ENCODE measurements at regions not wholly inside any gene's neighbourhood (a gene's known extent, or its start where the extent isn't known, plus 50 kb on each side); places are given as distances from the start of the nearest gene placed in this dataset.

DNA sequence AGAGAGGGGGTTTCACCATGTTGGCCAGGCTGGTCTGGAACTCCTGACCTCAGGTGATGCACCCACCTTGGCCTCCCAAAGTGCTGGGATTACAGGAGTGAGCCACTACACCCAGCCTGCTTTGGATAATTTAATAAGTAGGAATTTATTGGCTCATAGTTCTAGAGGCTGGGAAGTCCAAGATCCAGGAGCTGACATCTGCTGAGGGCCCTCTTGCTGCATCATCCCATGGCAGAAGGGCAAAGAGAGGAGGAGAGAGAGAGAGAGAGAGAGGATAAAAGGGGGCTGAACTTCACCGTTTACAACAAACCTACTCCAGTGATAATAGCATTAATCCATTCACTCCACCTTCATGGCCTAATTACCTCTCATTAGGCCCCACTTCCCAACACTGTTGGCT lies 62.0 kb upstream of the HES1 start:
- DNase-seq: no peak

DNA sequence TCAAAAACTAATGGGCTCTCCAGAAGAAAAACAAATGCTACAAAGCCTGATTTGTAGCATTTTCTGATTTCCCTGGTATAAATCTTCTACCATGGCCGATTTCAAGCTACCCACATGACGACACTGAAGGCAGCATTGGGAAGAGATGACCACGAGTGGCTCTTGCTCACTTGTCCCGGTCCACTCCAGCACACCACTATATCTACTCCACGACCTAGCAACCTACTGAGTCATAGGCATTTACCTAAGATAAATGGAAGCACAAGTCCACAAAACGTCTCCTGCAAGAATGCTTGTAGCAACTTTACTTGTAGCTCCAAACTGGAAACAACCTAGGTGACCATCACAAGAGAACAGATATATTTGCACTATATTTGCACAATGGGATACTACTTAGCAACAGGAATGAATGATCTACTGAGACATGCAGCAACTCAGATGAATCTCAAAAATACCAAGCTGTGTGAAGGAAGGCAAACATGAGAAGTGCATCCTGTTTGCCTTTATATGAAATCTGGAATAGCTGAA lies 60.8 kb upstream of the HES1 start:
- DNase-seq: no peak

DNA sequence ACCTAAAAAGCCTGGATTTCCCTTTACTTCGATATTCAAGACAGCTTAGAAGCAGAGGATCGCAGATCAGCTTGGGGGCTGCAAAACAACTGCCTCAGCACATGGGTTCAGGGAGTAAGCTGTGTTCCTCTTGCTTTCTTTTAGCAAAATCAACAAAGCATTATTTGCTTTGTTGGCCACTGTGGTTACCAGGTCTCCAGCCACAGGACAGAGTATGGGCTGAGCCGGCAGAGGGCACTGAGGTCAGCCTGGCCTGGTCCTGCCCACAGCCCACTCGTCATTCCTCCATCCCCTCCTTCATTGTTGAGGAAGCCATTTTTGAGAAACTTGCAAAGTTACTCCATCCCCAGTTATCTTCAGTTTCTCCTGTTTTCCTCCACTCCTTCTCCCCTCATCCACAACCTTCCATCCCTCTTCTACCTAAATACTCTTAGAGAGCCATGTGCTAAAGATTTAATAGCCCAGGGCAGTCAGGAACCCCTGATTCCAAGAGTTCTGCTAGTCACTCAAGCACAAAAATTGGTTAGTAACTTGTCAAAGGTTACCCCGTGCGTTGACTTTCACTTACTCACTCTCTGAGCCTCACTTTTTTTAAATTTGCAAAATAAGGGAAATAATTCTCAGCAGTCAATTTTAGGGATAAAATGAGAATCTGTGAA lies 60.0 kb upstream of the HES1 start:
- no peak for DNase-seq

DNA sequence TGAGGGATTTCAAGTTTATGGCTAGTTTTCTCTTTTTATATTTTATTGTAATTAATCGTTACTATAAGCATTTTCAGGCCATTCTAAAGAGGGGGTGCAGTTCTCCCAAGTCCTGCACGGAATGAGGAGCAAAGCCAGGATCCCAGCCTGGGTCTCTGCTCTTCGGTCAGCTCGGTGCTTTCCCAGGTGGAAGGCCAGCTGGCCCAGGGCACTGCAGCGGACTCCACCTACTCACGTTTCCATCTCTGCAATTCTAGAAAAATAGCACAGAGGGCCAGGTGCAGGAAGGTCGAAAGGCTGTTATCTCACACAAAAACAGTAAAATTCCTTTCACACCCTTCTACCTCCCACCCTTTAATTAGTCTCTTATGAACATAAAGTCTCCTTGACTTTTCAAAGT lies 59.5 kb upstream of the HES1 start:
- no peak for DNase-seq

DNA sequence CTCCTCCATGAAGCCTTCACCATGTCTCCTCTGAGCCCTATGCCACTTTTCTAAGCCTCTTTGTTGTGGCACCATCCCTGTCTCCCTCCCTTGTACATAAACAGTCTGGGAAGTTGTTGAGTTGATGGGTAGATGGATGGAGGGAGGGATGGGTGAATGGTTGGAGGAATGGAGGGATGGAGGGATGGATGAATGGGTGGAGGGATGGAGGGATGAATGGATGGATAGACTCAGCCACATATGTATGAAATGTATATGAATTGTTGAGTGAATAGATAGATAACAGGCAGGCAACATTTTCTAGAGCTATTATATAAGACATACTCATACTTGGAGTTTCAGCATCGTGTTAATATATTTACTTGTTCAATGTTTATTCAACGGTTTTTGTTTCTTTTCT lies 58.3 kb upstream of the HES1 start:
- no peak for DNase-seq

DNA sequence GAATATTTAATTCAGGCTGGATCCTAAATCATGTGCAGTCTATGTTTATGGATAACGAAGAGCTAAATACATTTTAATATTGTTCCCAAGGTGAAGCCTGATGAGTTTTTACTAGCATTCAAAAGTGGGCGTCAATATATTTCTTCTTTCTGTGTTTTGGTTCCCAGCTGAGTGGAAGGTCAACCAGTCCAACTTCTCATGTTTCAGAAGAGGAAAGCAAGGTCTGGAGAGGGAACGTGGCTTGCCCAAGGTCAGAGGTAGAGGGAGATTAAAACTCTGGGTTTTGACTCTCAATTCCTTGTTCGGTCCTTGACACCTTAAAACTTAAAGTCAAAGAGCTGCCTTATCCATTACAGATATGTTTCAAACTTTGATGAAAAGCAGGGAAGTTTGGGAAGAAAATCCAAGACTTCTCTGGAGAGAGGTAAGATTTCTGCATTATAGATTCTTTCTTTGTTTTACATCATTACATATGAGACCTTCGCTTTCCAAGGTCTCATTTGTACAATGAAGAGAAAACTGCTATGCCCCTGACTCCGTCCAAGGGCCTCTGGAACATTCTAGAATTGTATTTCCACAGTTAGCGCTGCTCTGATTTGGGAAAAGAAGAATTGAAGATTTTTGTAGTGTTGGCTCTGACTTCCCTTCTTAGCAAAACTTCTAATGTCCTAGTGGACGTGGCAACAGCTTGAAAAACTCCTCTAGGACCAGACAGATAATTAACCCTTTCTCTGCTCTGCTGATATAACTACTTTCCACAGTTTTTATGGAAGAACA lies 57.7 kb upstream of the HES1 start:
- no peak for DNase-seq

DNA sequence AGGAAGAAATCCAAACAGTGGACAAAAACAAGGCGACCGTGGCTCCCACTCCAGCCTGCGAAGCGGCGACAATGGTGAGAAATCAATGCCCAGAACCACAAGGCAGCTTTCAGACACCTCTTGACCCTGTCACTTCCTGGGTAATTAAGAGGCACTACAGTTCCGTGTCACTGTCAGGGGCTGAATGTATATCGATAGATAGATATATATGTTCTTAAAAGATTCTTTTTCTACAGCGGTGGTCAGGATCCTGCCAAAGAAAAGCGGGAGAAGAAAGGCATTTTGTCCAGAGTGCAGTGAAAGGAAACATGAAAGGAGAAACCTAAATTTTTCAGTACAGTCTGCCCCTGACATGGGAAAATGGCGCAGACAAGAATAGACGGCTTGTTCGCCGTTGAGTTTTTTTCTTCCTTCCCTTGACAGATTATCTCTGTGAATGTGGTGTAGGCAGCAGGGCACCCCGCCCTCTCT lies 56.2 kb upstream of the HES1 start:
- no peak for DNase-seq

DNA sequence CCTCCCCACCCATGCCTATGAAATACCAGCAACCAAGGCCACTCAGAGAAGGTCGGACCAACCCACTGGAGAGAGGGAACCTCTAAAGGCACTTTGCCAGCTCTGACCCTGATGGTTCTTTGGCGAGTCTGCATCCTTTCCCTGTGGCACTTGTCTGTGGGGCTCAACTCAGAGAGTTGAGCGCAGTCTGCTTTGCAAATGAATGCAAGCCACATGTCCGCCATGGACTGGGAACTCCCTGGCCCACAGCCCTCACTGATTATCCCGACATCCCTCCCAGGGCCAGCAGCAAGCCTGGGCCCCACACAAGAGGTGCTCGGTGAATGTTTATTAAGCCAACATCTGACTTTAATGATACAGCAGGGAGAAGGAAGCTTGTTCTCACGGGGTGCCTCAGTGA lies 55.5 kb upstream of the HES1 start:
- no peak for DNase-seq

DNA sequence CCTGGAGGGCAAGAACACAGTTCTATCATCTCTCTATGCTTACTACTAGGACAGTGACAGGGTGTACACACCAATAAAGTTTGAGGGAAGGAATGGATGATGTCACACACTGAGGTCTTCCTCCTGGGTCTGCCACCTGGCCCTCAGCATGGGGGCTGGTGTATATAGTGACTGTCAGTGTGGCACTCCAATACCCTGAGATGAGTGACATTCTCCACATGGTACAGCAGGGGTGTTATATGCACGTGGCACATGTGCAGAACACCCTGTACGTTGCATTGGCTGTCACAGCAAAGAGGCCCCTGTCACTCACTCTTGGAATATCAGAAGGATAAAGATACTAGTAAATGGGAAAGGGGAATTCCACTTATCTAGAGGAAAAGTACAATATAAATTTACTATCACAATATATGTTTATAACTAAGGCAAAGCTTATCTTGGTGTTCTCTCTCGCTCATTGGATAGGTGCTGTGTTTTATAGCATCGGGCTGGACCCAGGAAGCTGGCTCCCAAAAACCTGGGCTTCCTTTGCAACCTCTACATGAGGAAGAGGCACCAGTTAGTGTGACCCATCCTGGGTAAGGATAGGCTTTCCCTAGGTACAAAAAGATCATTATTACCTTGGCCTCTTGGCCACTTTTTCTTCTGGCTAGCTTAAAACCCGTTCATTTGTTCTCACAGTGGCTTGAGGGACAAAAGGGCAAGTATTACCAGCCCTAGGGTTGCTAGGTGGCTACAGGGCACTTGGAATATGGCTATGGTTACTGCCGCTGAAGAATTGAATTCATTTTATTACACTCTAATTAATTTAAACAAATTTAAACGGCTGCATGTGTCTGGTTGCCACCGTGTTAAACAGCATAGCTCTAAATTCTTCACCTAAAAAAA lies 54.8 kb upstream of the HES1 start:
- DNase-seq: no peak

DNA sequence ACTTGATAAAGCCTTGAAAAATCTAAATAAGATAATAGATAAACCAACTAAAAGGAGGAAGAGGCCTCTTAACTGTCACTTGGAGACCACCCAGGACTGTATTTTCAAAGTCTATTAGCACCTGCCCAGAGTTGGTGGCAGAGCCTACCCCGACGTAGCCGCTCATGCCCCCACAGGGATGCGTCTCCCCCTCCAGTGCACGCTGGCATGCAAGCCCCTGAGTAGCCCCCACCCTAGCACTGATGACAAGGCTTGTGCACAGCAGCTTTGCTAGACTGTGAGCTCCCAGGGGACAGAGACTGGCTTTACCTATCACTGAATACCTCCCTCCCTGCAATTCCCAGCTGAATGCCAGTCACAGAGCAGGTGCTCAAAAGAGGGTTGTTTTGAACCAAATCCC lies 54.1 kb upstream of the HES1 start:
- DNase-seq: no peak

DNA sequence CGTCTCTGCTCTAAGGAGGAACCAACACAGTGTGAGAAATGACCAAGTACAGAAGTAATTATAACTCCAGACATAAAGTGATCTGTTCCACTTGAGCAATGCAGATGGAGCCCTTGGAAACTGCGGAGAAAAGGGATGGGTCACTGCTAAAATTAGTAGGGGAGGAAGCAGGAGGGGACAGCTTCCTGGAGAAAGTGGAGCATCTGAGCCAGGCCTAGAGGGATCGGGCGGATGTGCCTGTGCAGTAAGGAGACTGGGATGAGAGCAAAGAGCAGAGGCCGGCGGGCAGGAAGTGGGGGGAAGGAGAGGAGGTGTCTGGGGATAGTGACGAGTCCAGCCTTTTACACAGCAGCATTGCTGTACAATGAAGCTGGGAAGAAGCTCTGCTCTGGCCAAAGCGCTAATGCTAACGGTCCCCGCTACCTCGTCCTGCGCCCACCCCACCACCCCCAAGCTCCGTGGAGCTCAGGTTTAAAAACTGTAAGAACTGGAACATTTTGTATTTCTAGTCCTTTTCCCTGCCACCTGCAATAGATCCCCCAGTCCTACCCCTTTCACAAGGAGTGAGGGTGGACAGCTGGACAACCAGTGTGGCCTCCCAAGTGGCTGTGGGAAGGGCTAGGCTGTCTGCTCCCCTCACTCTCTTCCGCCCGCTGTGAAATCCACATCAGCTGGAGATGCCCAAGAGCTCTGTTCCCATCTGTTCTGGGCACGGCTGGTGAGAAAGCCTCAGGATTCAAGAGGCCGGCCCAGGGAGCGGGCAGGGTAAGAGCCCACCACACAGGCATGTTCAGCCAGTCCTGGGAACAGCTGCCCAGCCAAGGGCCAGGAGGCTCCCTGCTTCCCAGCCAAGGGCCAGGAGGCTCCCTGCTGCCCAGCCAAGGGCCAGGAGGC lies 53.0 kb upstream of the HES1 start:
- no peak for DNase-seq

DNA sequence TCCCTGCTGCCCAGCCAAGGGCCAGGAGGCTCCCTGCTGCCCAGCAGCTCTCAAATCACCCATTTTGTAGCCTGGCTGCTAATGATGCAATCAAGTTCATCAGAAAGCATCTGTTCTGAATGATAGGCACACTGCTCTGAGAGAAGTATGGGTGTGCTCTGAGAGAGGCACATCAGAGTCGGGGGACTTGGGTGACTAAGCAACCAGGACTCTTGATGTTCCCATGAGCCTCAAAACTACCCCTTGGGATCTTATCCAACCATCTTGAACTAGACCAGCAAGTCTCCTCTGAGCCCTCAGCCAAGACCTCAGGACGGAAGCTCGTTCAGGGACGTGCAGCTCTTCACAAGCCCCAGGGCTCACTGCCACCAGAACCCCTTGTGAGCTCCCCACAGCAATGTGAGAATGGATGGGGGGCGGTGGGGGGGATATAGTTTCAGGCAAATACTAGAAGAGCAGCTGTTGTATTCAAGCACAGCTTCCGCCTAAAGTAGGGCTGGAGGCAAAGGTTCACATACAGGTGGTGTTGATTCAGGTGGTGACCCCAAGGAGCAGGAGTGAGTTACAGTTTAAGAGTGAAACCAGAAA lies 52.2 kb upstream of the HES1 start:
- no peak for DNase-seq

DNA sequence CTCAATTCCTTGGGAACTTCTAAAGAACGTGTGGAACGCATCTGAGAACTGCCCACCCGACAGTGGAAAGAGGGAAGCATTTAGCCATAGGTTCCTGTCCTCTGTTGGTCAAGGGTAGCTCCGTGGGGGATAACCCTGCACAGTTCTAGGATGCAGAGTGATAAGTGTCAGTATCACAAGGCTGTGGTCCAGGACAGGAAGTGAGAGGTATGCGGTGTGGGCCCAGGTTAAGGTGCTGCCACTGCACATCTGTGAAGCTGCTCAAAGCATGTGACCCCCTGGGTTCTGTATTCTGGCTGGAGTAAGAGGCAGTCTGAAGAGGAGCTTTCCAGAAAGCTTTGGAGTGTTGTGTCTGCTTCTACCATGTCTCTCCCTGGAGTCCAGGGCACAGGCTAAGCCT lies 51.7 kb upstream of the HES1 start:
- DNase-seq: no peak

All from effector CD8-positive, alpha-beta T cell (primary cell).